SK-N-SH (cell line): ENCODE measurements at regions not wholly inside any gene's neighbourhood (a gene's known extent, or its start where the extent isn't known, plus 50 kb on each side); places are given as distances from the start of the nearest gene placed in this dataset.

Source experiments
- CTCF ChIP-seq: fragments of 200-600 bp; sonication (generic); IDR thresholded peaks from 2 replicates; pipeline ENCODE4 v1.6.1; 2017; ENCODE audit warnings: antibody characterized with exemption, mild to moderate bottlenecking, moderate library complexity
- EZH2phosphoT487 ChIP-seq: fragments of 200-600 bp; sonication (generic); IDR thresholded peaks from 2 replicates; pipeline ENCODE4 v1.6.1; 2017; ENCODE audit warnings: low read depth, mixed run types, mild to moderate bottlenecking, antibody characterized with exemption, moderate library complexity, borderline replicate concordance
- FOXM1 ChIP-seq: IDR thresholded peaks from 2 replicates; pipeline ENCODE4 v1.4.0; 2012; ENCODE audit warnings: low read depth, mild to moderate bottlenecking
- MEF2A ChIP-seq: IDR thresholded peaks from 2 replicates; pipeline ENCODE4 v1.4.0; 2012; ENCODE audit warnings: low read depth, borderline replicate concordance
- MXI1 ChIP-seq: IDR thresholded peaks from 2 replicates; pipeline ENCODE4 v1.6.1; 2012; ENCODE audit warnings: mild to moderate bottlenecking, low read depth, low read length, improper control_type of control experiment
- POLR2AphosphoS5 ChIP-seq: IDR thresholded peaks from 2 replicates; pipeline ENCODE4 v1.6.1; 2012; ENCODE audit warnings: low read depth, low read length
- RFX5 ChIP-seq: IDR thresholded peaks from 2 replicates; pipeline ENCODE4 v1.6.1; 2012; ENCODE audit warnings: mild to moderate bottlenecking, improper control_type of control experiment, low read length
- RXRA ChIP-seq: IDR thresholded peaks from 2 replicates; pipeline ENCODE4 v1.4.0; 2012; ENCODE audit warnings: low read depth, mild to moderate bottlenecking, borderline replicate concordance
- TAF1 ChIP-seq: IDR thresholded peaks from 2 replicates; pipeline ENCODE4 v1.6.1; 2012; ENCODE audit warnings: low read depth, mild to moderate bottlenecking, low read length, moderate library complexity, borderline replicate concordance
- TCF12 ChIP-seq: IDR thresholded peaks from 2 replicates; pipeline ENCODE4 v1.4.0; 2012
- TEAD4 ChIP-seq: IDR thresholded peaks from 2 replicates; pipeline ENCODE4 v1.4.0; 2012; ENCODE audit warnings: mild to moderate bottlenecking, borderline replicate concordance; ENCODE audit not compliant: insufficient read depth
- TF ChIP-seq, protein P1 (sequence below): IDR thresholded peaks from 2 replicates; pipeline ENCODE4 v1.6.1; 2012; ENCODE audit warnings: mild to moderate bottlenecking, low read depth, low read length, moderate library complexity
- TF ChIP-seq, protein P2 (sequence below): fragments of 150-350 bp; IDR thresholded peaks from 2 replicates; pipeline ENCODE4 v1.6.1; 2016; ENCODE audit warnings: mild to moderate bottlenecking, low read depth, low read length

DNA sequence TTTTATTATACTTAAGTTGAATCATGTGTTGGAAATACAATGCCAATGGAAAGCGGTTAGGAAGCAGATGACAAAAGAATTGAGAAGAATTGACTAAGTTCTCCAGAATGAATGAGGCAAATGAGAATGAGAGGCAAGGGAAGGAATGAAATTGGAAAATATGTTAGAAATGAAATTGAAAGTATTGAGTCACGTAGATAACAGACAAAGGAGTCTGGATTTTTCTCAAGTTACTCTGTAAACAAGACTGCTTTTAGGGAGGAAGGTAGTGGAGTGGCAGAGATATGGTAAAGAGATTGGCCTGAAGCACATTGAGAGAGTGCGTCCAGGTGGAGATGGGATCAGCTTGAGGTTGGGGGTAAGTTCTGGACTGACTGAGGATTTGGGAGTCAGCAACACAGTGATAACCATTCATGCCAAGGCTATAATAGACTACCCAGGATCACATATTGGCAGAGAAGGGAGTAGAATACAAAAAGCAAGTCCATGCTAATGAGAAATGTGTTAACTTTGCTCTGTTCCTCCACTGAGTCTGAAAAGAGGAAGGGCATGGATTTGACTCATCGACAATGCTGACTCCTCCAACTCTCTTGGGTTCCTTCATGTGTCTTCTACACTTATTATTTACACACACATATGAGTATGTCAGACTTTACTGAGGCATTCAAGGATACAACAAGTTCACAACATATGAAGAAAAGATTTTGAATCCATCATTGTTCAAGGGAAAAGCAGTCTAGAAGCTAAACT, 814.2 kb upstream of the ZNF608 start:
- no peak for TF ChIP-seq MEF2A
- no peak for TF ChIP-seq RXRA
- no peak for TF ChIP-seq CTCF
- TF ChIP-seq, protein P1, sequence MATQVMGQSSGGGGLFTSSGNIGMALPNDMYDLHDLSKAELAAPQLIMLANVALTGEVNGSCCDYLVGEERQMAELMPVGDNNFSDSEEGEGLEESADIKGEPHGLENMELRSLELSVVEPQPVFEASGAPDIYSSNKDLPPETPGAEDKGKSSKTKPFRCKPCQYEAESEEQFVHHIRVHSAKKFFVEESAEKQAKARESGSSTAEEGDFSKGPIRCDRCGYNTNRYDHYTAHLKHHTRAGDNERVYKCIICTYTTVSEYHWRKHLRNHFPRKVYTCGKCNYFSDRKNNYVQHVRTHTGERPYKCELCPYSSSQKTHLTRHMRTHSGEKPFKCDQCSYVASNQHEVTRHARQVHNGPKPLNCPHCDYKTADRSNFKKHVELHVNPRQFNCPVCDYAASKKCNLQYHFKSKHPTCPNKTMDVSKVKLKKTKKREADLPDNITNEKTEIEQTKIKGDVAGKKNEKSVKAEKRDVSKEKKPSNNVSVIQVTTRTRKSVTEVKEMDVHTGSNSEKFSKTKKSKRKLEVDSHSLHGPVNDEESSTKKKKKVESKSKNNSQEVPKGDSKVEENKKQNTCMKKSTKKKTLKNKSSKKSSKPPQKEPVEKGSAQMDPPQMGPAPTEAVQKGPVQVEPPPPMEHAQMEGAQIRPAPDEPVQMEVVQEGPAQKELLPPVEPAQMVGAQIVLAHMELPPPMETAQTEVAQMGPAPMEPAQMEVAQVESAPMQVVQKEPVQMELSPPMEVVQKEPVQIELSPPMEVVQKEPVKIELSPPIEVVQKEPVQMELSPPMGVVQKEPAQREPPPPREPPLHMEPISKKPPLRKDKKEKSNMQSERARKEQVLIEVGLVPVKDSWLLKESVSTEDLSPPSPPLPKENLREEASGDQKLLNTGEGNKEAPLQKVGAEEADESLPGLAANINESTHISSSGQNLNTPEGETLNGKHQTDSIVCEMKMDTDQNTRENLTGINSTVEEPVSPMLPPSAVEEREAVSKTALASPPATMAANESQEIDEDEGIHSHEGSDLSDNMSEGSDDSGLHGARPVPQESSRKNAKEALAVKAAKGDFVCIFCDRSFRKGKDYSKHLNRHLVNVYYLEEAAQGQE = no peak
- no peak for TF ChIP-seq TEAD4
- no peak for TF ChIP-seq TAF1
- 0 out of 2 replicates have a peak, but pooled peaks have one; percentile 35 for TF ChIP-seq TCF12
- TF ChIP-seq MXI1 = no peak
- no peak for TF ChIP-seq RFX5
- TF ChIP-seq, protein P2, sequence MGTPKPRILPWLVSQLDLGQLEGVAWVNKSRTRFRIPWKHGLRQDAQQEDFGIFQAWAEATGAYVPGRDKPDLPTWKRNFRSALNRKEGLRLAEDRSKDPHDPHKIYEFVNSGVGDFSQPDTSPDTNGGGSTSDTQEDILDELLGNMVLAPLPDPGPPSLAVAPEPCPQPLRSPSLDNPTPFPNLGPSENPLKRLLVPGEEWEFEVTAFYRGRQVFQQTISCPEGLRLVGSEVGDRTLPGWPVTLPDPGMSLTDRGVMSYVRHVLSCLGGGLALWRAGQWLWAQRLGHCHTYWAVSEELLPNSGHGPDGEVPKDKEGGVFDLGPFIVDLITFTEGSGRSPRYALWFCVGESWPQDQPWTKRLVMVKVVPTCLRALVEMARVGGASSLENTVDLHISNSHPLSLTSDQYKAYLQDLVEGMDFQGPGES = no peak
- TF ChIP-seq POLR2AphosphoS5 = no peak
- TF ChIP-seq EZH2phosphoT487 = no peak
- TF ChIP-seq FOXM1 = no peak
